Kidney (tissue), 13 donors: ENCODE measurements at regions not wholly inside any gene's neighbourhood (a gene's known extent, or its start where the extent isn't known, plus 50 kb on each side); places are given as distances from the start of the nearest gene placed in this dataset.
"Not testable (repeated sequence)": the region's sequence is repeated elsewhere in the genome, so short reads cannot be mapped to it uniquely, and the experiment has no call there.

ENCODE experiments used
- DNase-seq, 5 donors: peaks; one replicate each; pipeline ENCODE4 v3.0.0-alpha.2; 2013 to 2020
- FAIRE-seq: peaks from 2 replicates; lab custom pipeline; 2012; peaks lifted over from hg19 to GRCh38; lab: Jason Lieb, UNC
- H3K27ac ChIP-seq, 2 donors: one replicate each; pipeline ENCODE4 v1.7.0; 2013; ENCODE audit warnings: low read depth in 2 of 2, low read length in 2 of 2, inconsistent platforms in 1 of 2
- H3K27me3 ChIP-seq: one replicate; pipeline ENCODE4 v1.7.1; 2013; ENCODE audit warnings: low read length, inconsistent platforms; ENCODE audit not compliant: control insufficient read depth, insufficient read depth
- H3K36me3 ChIP-seq, 3 donors: one replicate each; pipeline versions ENCODE4 v1.7.0 to v1.7.1; 2013; ENCODE audit warnings: low read length in 3 of 3, control low read depth in 1 of 3, inconsistent platforms in 1 of 3; ENCODE audit not compliant: insufficient read depth in 3 of 3, control insufficient read depth in 2 of 3
- H3K4me1 ChIP-seq, 3 donors: one replicate each; pipeline versions ENCODE4 v1.7.0 to v1.7.1; 2013; ENCODE audit warnings: low read length in 3 of 3, inconsistent platforms in 1 of 3, low read depth in 1 of 3; ENCODE audit not compliant: control insufficient read depth in 2 of 3, insufficient read depth in 2 of 3
- H3K4me3 ChIP-seq, 3 donors: one replicate each; pipeline versions ENCODE4 v1.7.0 to v1.8.1; 2013; ENCODE audit warnings: low read length in 3 of 3, control low read depth in 1 of 3, inconsistent platforms in 1 of 3
- H3K9ac ChIP-seq, 3 donors: one replicate each; pipeline versions ENCODE4 v1.7.0 to v1.7.1; 2013; ENCODE audit warnings: low read length in 3 of 3, control low read depth in 1 of 3, inconsistent platforms in 1 of 3
- H3K9me3 ChIP-seq, 3 donors: one replicate each; pipeline versions ENCODE4 v1.7.0 to v1.7.1; 2013; ENCODE audit warnings: low read length in 3 of 3, control low read depth in 1 of 3, inconsistent platforms in 1 of 3; ENCODE audit not compliant: control insufficient read depth in 2 of 3, insufficient read depth in 1 of 3
- intact Hi-C: fragments of 100-400 bp; cut with DNase I; formaldehyde crosslinking; loops from one replicate; pipeline ENCODE4 v1.11.1; 2022
- TF ChIP-seq, protein P1 (sequence below): IDR thresholded peaks from 3 replicates; pipeline ENCODE4 v1.5.1; 2012; ENCODE audit warnings: mild to moderate bottlenecking, moderate library complexity, borderline replicate concordance; ENCODE audit not compliant: insufficient read depth; ENCODE audit errors: extremely low read depth
- donor health status: control.
- donor health status: control.
- donor health status: control.
- donor health status: control.
- donor health status: control.
- donor health status: DM: yes; HTN: yes; CAD: no.
- donor health status: Normal renal cell carcinoma (clear cell type).

GRCh38 chr5:50501491-50502228 is 60.6 kb upstream of the EMB start:
- intact Hi-C loops = no loop called here
- H3K27me3 ChIP-seq = no peaks in the 10 kb centered on the region
- FAIRE-seq (no peak), DNase-seq (peak in 2 of 5 donors; percentile 47 to 56)
- H3K4me1 ChIP-seq = no peaks in the 10 kb centered on the region
- no peak overlapping the region for H3K4me3 ChIP-seq
- H3K36me3 ChIP-seq = no peaks in the 10 kb centered on the region
- no peak overlapping the region for H3K9ac ChIP-seq
- no peaks in the 10 kb centered on the region for H3K9me3 ChIP-seq
- TF ChIP-seq, protein P1, sequence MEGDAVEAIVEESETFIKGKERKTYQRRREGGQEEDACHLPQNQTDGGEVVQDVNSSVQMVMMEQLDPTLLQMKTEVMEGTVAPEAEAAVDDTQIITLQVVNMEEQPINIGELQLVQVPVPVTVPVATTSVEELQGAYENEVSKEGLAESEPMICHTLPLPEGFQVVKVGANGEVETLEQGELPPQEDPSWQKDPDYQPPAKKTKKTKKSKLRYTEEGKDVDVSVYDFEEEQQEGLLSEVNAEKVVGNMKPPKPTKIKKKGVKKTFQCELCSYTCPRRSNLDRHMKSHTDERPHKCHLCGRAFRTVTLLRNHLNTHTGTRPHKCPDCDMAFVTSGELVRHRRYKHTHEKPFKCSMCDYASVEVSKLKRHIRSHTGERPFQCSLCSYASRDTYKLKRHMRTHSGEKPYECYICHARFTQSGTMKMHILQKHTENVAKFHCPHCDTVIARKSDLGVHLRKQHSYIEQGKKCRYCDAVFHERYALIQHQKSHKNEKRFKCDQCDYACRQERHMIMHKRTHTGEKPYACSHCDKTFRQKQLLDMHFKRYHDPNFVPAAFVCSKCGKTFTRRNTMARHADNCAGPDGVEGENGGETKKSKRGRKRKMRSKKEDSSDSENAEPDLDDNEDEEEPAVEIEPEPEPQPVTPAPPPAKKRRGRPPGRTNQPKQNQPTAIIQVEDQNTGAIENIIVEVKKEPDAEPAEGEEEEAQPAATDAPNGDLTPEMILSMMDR = no peak
- H3K27ac ChIP-seq = no peak overlapping the region

DNA sequence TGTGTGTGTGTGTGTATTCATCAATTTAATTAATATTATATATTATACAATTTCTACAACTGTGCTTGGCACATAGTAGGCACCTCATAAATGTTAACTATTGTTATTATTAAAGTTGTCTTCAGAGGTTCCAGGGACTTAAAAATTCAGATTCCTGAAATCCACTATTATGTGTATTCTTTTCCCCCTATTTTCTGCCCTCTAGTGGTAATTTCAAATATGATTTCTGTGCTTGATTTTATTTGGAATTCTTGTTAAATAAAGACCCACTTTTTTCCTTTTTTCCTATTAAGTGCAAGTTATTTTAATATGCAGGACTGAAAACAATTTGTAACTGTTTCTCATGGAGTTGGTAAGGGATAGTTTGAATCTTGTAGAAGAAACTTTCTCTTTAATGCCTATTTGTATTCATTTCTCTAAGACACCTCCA is 72.0 kb upstream of the EMB start:
- H3K4me1 ChIP-seq, intact Hi-C loops, H3K9me3 ChIP-seq, DNase-seq, H3K9ac ChIP-seq, H3K27ac ChIP-seq, H3K36me3 ChIP-seq, H3K4me3 ChIP-seq, H3K27me3 ChIP-seq: not testable (repeated sequence)
- peak; percentile 38 for FAIRE-seq

GRCh38 chr5:50521060-50521459 is 80.0 kb upstream of the EMB start:
- not testable (repeated sequence) for H3K27ac ChIP-seq, FAIRE-seq

GRCh38 chr5:50527514-50528060 is 86.5 kb upstream of the EMB start:
- H3K36me3 ChIP-seq, H3K9ac ChIP-seq, intact Hi-C loops, FAIRE-seq, DNase-seq, H3K27me3 ChIP-seq, H3K4me3 ChIP-seq, H3K9me3 ChIP-seq, H3K27ac ChIP-seq, H3K4me1 ChIP-seq: not testable (repeated sequence)

More at GRCh38 chr5:50521060-50521459, 80.0 kb upstream of the EMB start:
- H3K36me3 ChIP-seq, H3K4me3 ChIP-seq, H3K4me1 ChIP-seq, H3K9me3 ChIP-seq, H3K9ac ChIP-seq, H3K27me3 ChIP-seq, DNase-seq, intact Hi-C loops: not testable (repeated sequence)

- DNase-seq = peak in 1 of 5 donors; percentile 34
- no peaks in the 10 kb centered on the region for H3K36me3 ChIP-seq
- no peak overlapping the region for H3K9ac ChIP-seq
- H3K27me3 ChIP-seq = no peaks in the 10 kb centered on the region
- FAIRE-seq = no peak
- TF ChIP-seq, protein P1 = no peak
- no peak overlapping the region for H3K4me3 ChIP-seq
- no peak overlapping the region for H3K27ac ChIP-seq
- no peaks in the 10 kb centered on the region for H3K9me3 ChIP-seq
- intact Hi-C loops = no loop called here
- H3K4me1 ChIP-seq = no peaks in the 10 kb centered on the region
Measured at GRCh38 chr5:50535393-50535792, 94.3 kb upstream of the EMB start.

GRCh38 chr5:50537534-50537933 is 96.4 kb upstream of the EMB start:
- H3K9ac ChIP-seq, H3K27ac ChIP-seq, DNase-seq, H3K36me3 ChIP-seq, H3K9me3 ChIP-seq, FAIRE-seq, H3K4me1 ChIP-seq, H3K27me3 ChIP-seq, intact Hi-C loops, H3K4me3 ChIP-seq: not testable (repeated sequence)
